HG02610 (cell line): ENCODE measurements at regions not wholly inside any gene's neighbourhood (a gene's known extent, or its start where the extent isn't known, plus 50 kb on each side); places are given as distances from the start of the nearest gene placed in this dataset.

Experiments used
- ATAC-seq: cut with Tn5 transposase; IDR thresholded peaks from one replicate; pipeline ENCODE4 v1.9.1; 2021; ENCODE audit warnings: mild to moderate bottlenecking, moderate library complexity; ENCODE audit not compliant: unreplicated experiment

- peak; percentile 9 for ATAC-seq
Measured at GRCh38 chr15:62625429-62626033, 417.0 kb upstream of the TPM1 start.

- no peak for ATAC-seq
Measured at GRCh38 chr15:62626903-62627302, 415.6 kb upstream of the TPM1 start.

GRCh38 chr15:62631076-62631724 is 411.3 kb upstream of the TPM1 start:
- no peak for ATAC-seq

- ATAC-seq = no peak
Measured at GRCh38 chr15:62636823-62637573, 405.5 kb upstream of the TPM1 start.

GRCh38 chr15:62637574-62637897 is 405.0 kb upstream of the TPM1 start:
- ATAC-seq = no peak

- ATAC-seq = no peak
Measured at GRCh38 chr15:62637950-62638619, 404.5 kb upstream of the TPM1 start.

GRCh38 chr15:62639432-62639831 is 403.1 kb upstream of the TPM1 start:
- ATAC-seq = no peak

GRCh38 chr15:62639906-62640605 is 402.5 kb upstream of the TPM1 start:
- ATAC-seq = no peak

- no peak for ATAC-seq
Measured at GRCh38 chr15:62641825-62642224, 400.7 kb upstream of the TPM1 start.

GRCh38 chr15:62643572-62643971 is 399.0 kb upstream of the TPM1 start:
- ATAC-seq = no peak

GRCh38 chr15:62644216-62644888 is 398.2 kb upstream of the TPM1 start:
- no peak for ATAC-seq

- ATAC-seq = no peak
Measured at GRCh38 chr15:62644889-62645742, 397.4 kb upstream of the TPM1 start.

GRCh38 chr15:62647202-62647842 is 395.2 kb upstream of the TPM1 start:
- no peak for ATAC-seq

GRCh38 chr15:62647843-62648505 is 394.6 kb upstream of the TPM1 start:
- no peak for ATAC-seq

- ATAC-seq = peak; percentile 37
Measured at GRCh38 chr15:62648954-62649353, 393.6 kb upstream of the TPM1 start.

GRCh38 chr15:62649793-62650420 is 392.6 kb upstream of the TPM1 start:
- peak; percentile 95 for ATAC-seq

- no peak for ATAC-seq
Measured at GRCh38 chr15:62653122-62653521, 389.4 kb upstream of the TPM1 start.

- no peak for ATAC-seq
Measured at GRCh38 chr15:62656071-62656470, 386.5 kb upstream of the TPM1 start.
